ENCODE measurements at regions not wholly inside any gene's neighbourhood (a gene's known extent, or its start where the extent isn't known, plus 50 kb on each side); places are given as distances from the start of the nearest gene placed in this dataset.

DNA sequence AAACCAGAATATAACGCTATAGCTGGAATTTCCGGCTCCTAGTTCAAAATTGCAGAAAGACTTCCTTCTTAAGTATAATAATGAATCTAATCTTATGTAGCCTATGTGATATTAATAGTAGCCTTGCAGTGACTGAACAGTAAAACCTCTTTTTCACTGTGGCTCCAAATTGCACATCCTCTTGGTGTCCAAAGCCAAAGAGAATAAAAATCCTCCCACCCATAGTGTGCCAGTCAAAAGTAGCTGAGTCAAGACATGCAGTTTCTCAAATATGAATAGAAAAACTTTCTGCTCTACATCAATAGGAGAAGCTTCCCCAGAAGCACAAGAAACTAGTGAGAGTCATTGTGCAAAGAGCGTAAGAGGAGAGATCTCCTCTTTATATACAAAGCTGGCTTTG lies 76.0 kb upstream of the PICALM start:
- TF ChIP-seq EZH2 (IDR thresholded peaks at IDR 0.05; ENCODE audit: insufficient read depth, poor library complexity, severe bottlenecking), result no peak
- no peak for TF ChIP-seq EZH2phosphoT487 (IDR thresholded peaks at IDR 0.05; ENCODE audit: insufficient read depth, low read depth)
